ENCODE measurements at regions not wholly inside any gene's neighbourhood (a gene's known extent, or its start where the extent isn't known, plus 50 kb on each side); places are given as distances from the start of the nearest gene placed in this dataset.

DNA sequence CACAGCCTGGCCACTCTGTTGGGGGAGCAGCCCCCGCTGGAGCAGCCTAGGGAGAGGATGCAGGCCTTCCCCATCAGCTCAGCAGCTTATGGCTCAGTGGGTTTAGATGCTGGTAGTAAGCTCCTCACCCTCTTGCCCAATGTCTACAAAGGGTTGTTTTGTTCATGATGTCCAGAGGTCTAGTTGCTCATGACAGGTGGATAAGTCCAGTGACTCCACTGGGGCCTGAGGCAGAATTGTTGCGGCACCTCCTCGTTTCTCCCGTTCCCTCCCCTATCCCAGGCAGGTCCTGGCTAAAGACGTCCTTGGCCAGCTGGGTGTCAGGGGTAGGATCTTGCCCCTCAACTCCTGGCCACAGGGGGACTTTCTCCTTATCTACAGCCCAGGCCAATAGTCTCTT lies 233.5 kb upstream of the B3GAT1 start:
- DNase-seq (ENCODE audit: low read depth): no peak

DNA sequence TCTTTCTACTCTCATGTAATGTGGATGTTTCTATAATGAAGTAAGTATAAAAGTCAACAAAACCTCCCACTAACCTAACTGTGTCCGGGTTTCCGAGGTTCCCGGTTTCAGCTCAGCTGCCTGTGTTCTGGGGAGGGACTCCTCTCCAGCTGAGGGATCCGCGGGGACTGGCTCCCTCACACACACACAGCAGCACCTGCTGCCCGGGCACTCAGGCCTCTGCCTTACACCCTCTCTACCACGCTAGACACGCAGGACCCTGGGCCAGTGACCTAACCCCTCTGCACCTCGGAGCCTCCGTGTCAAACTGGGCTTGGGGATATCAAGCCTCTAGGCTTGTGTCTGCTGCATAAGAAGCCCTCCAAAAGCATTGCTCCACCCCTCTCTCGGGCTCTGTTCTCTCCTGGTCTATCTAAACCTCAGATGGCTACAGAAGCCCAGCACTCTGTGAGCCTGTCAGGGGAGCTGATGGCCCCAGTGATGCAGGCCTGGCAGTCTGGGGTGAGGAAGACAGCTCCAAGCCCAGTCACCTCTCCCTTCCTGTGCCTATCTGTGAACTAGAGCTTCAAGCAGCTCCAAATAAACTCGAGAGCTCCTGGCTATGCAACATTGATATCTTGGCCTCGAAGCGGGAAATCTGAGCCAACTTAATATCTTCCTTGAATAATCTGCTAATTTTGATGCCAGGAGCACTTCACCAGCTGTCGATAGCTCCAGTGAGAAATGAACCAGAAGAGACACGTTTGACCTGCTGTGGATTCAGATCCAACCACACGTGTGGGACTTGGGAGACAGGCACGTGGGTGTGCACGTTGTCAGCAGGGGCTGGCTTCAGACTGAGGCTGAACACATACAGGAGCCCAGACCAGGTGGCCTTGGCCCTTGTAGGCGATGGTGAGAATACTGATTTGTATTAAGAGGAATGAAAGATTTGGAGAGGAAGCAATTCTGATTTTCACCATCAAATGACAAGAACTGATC lies 232.7 kb upstream of the B3GAT1 start:
- DNase-seq (ENCODE audit: low read depth): no peak

DNA sequence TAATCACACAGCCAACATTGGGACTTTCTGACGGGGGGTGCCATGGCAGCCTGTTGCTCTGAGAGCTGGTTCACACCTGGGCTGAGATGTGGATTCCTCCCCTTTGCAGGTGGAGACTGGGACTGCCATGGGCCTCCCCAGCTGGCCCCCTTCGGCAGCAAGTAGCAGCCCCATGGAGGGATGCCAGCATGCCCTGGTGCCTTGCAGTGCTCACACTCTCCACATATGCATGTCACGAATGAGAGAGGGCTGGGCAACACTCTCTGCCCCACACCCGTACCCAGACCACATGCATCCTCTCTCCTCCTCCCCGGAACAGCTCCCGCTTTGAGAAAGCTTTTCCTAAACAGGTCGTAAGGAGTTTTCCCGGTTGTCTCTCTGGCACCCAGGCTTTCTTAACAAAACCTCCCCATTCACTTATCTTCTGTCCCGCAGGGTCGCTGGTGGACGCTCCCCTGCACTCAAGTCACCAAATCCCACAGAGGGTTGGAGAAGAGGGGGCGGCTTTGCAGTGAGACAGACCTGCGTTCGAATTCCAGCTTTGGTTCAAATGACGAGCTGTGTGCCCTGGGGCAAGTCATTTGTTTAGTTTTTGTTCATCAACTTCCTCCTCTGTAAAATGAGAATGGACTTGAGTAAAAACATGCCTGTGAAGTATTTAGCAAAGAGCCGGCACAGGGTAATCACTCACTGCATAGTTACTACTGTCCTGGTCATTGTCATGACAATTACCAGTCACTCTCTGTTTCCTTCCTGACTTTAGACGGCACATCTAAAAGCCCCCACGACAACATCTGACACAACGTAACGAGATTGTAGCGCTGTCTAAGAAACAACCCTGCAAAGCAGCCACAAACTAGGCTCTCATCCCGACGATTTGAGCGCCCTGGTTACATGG lies 231.3 kb upstream of the B3GAT1 start:
- no peak for DNase-seq (ENCODE audit: low read depth)

DNA sequence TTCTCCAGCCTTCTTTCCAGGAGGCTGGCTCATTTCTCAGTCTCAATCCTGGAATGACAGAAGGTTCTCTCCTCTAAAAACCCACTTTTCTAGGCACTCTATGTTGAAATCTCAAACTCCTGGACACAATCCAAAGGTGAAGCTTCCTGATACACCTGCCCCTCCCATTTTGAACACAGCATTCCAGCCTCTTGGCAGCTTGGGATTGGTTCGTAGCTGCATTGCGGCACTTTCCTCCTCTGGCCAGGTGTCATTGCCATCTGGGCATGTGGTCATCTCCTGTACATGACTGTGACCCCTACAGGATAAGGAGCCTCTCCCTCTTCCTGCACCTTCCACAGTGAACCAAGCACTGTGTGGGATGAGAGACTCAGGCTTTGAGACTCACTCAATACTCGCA lies 230.2 kb upstream of the B3GAT1 start:
- DNase-seq (ENCODE audit: low read depth): no peak

DNA sequence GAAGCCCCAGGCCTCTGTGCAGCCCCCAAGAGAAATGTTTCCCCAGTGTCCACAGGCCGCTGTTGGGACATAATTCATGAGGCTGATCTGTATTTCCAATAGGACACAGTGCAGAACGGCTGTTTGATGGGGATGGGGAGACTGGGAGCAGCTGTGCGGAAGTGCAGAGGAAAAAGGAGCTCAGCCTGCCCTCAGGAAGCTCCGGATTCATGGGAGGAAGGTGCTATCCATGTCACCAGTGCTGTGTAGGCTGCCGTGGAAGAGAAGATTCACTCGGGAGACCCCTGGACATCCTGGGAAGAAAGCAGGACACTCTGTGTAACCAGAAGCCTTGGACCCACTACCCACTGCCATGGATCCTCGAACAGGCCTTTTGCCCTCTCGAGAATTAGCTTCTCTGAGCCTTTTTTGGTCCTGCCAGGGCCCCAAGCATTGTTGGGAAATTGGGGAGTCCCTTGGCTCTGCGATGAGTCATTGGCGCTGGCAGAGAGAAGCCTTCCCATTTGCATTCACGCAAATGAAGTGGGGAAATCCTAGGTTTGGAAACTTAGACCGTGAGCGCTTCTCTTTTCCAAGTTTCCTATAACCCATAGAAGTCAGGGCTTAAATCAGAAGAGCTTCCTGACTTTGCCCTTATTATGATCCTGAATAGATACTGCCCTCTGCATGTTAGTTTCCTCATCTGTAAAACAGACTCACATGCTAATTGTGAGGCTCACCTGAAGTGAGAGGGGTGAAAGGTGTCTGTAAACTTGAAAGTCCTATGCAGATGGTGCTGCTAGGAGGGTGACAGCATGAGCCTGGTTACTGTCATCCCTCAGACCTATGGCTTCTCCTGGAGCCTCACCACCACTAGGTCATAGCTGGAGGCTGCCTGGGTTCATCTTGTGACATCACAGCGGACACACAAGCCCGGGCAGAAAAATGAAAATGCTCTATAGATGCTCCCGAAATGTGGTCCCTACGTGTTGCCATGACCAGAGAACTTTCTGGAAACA lies 229.2 kb upstream of the B3GAT1 start:
- no peak for DNase-seq (ENCODE audit: low read depth)

DNA sequence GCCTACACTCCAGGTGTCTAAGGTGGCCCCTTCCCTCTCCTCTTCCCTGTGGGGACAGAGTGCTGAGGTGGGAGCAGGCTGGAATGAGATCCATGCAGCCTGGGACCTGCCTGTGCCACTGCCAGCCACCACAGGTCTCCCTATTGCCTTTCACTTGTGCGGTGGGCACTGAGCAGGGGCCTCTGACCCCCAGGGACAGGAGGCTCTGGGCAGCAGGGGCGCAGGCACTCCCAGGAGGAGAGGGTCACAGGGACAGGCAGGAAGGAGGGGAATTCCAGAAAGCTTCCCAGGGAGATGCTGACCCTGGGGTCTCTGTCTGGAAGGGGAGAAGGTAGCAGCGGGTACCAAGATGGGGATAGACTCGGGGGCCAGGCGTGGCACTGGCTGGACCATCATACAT lies 228.5 kb upstream of the B3GAT1 start:
- DNase-seq (ENCODE audit: low read depth): no peak

DNA sequence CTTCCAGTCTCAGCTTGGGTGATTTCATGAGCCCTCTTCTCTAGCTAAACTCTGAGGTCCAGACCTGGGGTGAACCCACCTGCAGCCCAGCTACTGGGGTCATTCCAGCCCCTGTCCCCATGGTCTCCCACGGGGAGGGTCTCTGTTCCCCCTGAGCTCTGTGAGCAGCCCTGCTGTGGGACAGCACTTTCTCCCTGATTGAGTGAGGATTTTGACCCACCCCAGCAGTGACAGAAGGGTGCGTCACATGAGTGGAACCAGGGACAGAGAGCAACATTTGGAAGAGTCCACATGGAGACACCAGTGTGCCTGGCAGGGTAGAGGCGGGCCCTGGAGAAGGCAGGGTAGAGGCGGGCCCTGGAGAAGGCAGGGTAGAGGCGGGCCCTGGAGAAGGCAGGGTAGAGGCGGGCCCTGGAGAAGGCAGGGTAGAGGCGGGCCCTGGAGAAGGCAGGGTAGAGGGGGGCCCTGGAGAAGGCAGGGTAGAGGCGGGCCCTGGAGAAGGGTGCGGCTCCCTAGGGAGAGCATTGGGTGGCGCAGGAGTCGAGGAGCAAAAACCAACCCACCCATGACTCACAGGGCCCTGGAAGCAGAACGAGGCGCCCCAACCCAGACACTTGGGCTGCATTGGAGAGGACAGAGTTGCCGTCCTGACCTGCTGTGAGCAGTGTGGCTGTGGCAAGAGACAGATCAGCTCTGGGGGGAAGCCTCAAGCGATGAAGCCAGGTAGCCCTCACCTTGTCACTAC lies 227.7 kb upstream of the B3GAT1 start:
- no peak for DNase-seq (ENCODE audit: low read depth)

DNA sequence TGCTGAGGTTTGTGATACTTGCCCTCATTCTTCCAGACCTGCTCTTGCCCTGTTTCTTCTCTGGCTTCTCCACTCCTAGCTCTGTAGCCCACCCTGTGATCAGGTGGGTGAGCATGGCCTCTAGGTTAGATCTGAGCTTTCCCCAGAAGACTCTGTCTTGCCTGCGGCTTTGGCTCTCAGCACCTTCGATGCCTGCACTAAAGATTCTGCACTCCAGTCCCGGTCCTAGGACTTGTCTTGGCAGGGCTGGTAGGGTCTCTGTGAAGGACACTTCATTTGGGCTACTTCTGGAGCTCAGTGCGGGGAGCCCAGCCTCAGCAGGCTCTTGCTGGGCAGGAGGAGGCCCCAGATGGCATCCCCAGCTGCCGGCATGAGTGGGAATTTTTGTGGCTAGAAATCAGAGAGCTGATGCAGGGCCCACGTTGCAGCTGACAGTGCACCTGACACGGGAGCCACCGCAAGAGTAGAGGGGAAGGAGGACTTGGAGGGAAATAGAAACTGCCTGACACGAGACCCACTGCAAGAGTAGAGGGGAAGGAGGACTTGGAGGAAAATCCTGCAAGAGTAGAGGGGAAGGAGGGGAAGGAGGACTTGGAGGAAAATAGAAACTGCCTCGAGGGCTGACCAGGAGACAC lies 226.9 kb upstream of the B3GAT1 start:
- DNase-seq (ENCODE audit: low read depth): no peak

DNA sequence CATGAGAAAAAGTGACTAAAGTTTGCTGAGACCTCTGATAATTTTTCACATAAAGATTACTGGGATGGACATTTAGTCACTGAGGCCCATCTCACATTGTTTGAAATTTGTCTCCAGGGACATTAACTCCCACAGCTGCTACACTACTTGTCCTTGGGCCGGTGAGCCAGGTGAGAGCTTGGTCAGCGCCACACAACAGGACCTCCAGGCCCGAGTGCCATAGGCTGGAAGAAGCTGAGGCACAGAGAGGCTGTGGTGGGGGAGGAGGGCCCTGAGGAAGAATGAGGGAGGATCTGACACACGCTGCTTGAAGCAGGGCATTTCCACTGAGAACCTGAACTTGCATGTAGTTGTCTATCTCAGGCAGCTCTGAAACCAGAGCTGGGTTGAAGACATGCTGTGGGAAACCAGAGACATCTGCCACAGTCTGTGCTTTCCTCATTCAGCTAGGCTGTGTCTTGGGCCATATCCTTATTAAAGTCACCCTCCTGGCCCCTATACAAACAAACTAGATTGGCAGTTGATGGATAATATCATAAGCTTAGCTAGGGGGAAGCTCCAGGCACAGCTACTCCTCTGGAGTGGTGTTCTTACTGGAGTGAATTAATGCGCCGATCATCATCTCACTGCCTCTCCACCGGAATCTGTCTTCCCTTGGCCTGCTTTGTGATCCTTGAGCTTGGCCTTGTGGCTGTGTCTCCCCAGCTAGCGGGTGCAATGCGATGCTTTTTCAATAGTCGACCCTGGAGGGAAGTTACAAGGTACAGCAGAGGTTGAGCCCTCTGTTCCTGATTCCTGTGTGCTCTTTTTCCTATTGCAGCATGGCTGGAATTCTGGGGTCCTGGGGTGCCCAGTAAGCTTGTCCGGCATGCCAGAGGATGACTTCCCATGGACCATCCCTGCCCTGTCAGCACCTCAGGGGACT lies 225.3 kb upstream of the B3GAT1 start:
- no peak for DNase-seq (ENCODE audit: low read depth)

DNA sequence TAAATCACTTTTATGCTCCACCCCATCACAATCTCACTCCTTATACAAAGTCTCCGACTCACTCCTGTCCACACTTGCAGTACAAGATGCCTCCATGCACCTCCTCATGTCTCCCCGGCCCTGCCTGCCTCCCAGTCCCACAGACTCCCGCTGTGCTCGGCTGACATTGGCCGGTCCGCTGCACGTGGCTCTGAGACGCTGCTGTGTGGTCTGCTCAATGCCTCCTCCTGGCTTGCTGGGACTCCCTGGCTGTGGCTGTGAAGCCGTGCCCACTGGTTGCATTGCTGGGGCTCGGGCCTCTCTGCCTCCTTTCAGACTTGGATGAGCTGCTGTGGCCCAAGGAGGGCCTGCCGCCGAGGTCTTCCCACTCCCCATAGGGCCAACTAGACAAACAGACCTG lies 224.0 kb upstream of the B3GAT1 start:
- DNase-seq (ENCODE audit: low read depth): no peak

DNA sequence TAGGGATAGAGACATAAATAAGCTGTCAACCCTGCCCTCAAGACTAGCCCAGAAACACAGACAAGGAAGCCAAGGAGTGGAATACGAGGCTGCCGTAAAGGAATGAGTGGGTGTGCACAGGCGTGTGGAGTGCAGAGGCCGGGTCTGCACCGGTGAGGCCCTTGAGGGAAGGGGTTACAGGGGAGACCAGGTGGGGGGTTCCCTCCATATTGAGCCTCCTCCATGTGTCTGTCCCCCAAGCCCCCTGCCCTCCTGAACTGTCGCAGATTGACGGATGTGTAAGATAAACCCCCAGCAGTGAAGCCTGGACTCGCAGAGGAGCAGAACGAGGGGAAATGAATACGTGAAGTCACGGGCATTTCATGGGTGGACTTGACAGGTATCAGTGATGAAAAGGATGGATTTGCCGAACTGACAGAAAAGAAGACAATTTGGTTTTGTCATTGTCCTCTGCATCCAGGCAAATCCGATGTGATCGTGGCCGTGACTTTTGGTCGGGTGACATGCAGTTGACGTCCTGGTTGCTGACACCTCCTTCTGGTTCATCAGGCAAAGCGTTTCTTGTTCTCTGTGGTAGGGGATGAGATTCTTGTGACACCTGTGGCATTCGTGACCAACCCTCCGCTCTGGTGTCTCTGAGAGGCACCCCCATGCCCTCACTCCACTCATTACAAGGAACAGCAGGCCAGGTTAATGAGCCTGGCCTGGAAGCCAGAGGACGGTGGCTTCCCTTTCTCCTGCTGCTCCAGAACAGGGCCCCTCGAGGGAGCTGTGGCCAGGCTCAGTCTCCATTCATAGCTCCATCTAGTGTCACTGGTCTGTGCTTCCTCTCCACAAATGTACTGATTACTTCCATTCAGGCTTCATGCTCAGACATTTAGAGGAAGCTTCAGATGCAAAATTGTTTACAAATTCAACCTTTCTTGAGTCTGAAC lies 223.1 kb upstream of the B3GAT1 start:
- DNase-seq (ENCODE audit: low read depth): no peak

DNA sequence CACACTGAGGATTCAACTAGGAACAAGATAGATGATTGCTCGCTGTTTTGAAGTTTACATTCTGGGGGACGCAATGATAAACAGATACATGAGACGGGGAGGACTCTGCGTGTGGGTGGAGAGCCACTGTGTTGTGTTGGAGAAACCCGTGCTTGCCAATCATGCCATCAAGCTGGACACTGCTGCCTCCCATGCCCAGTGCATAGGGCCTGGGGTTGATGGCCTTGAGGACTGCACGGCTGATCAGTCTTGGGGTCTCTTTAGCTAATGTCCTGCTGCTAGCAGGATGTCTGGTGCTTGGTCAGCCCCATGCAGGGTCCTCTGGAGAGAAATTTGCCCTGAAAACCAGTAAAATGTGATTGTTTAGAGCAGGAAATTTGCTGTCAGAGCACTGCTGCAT lies 221.2 kb upstream of the B3GAT1 start:
- no peak for DNase-seq (ENCODE audit: low read depth)

DNA sequence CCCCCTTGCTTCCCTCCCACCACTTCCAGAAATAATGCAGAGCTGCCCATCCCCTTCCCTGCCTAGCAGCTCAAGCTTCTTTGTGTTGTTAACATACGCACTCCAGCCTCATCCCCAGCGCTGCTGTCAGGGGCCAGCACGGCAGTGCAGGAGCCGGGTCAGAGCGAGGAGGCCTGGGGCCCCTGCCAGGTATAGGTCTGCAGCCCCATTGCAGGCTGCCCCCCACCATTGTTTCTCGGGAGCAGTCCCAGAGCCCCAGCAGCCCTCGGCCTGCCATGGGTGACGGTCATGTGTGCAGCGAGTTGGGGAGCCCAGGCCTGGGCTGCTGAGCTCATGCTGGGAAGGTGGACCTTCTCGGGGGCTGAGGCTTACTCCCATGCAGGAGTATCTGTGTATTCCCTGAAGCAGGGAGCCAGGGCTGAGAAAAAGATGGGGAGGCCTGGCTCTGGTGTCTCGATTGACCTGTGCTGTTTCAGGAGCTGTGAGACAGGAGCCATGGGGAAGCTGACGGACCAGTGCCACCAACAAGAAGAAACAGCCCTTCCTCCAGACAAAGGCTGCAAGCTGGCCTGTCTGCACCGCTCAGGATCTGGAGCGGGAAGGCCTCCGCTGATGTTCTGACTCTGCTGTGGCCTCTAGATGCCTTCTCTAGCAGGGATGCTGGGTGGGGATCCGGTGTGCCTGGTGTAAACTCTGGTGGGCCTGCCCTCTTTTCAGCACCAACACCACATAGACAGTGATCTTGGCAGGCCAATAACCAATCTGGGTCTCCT lies 220.5 kb upstream of the B3GAT1 start:
- no peak for DNase-seq (ENCODE audit: low read depth)

DNA sequence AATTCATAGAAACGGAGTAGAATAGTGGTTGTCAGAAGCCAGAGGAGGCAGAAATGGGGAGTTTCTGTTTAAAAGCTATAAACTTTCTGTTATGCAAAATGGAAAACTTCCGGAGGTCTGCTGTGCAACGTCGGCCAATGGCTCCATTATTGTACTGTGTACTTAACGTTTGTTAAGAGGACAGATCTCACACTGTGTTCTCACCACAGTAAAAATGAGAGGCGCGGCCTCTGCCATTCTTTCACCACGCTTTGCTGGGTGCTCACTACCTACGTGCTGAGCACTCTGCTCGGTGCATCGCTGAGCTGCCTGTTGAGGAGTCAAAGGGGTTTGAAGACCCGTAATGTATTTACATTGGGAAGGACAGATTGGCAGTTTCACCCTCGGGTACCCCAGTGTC lies 218.8 kb upstream of the B3GAT1 start:
- no peak for DNase-seq (ENCODE audit: low read depth)

DNA sequence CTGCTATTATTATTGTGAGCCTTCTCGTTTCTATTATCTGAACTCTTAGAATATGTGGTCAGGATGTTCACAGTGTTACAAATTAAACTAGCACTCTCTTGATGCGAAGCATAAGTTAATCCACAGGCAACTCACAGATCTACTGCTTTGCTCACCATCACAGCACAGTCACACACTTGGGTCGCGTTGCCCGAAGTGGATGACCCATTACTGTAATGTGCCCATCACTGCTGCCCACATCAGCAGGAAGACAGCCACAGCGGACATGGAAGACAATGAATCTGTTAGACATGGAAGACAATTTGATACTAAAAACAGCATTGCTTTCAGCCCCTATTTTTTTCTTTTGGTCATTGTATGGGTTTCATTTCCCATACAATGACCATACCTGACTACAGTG lies 216.4 kb upstream of the B3GAT1 start:
- DNase-seq (ENCODE audit: low read depth): no peak

DNA sequence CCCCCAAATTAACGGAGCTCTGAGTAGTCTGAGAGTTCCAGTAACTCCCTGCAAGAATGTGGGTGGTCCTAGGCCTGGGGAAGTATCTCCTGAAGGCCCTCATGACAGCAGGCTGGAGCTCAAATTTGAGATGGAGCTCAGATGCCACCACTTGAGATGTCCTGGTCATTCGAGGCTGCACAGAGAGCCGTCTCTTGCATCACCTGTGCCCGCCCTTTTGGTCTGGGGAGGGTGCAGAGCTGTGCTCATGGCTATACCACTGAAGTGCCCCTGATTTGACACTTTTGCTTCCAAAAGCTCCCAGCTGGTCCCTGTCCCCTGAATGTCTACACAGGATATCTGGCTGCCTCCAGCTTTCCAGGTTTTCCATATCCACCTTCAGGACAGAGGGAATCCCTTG lies 214.0 kb upstream of the B3GAT1 start:
- no peak for DNase-seq (ENCODE audit: low read depth)

DNA sequence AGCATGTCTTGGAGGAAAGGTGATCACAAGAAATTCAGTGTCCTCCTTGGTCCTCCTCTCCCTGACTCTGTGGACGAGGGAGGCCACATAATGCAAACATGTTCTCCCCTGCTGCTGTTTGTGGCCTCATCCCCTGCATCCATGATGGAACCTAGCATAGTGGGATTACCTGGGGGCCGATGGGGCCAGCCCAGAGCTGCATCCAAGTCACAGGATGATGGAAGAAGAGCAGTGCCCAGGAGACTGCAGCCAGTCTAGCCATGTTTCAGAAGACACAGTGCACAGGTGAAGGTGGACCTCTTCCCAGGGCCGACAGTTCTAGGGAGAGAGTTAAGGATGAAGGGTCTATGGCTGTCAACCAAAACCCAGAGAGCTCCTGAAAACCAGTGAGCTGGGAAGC lies 213.6 kb upstream of the B3GAT1 start:
- no peak for DNase-seq (ENCODE audit: low read depth)

DNA sequence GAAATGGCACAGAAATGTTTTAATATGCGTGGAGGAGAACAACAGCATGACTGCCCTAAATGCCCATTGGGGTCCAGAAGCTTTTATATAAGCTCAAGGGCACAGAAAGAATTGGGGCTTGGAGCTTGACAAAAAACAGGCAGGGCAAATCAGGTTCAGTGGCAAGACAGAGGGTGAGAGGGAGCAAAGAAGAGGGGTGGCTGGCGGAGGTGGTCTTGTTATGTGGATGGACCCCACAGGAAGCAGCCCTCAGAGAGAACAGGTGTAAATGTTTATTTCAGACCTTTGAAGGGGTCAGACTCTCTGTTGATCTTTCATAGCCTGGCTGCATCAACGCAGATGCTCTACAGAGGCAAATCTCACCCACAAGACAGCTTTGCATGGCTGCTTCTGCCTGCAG lies 213.1 kb upstream of the B3GAT1 start:
- DNase-seq (ENCODE audit: low read depth): no peak
